Kidney epithelial cell (primary cell): ENCODE measurements at regions not wholly inside any gene's neighbourhood (a gene's known extent, or its start where the extent isn't known, plus 50 kb on each side); places are given as distances from the start of the nearest gene placed in this dataset.
A peak's percentile ranks its signal among the peaks of the same experiment; 100 is the strongest.

ENCODE experiments used
- DNase-seq: peaks from one replicate; pipeline ENCODE4 v3.0.0-alpha.2; 2010; ENCODE audit warnings: low read depth
- H3K27me3 ChIP-seq: 2 replicates; pipeline ENCODE4 v1.6.0; 2011; ENCODE audit warnings: low read length; ENCODE audit not compliant: control insufficient read depth, insufficient read depth
- H3K36me3 ChIP-seq: 2 replicates; pipeline ENCODE4 v1.5.1; 2011; ENCODE audit warnings: low read length; ENCODE audit not compliant: control insufficient read depth, insufficient read depth
- H3K4me3 ChIP-seq: 2 replicates; pipeline ENCODE4 v1.5.1; 2011; ENCODE audit warnings: low read depth, mild to moderate bottlenecking, control low read depth, low read length
- TF ChIP-seq, protein P1 (sequence below): IDR thresholded peaks from 2 replicates; pipeline ENCODE4 v1.5.1; 2011; ENCODE audit warnings: mild to moderate bottlenecking, moderate library complexity, low read length, control low read depth, inconsistent platforms; ENCODE audit not compliant: insufficient read depth, poor library complexity, severe bottlenecking

DNA sequence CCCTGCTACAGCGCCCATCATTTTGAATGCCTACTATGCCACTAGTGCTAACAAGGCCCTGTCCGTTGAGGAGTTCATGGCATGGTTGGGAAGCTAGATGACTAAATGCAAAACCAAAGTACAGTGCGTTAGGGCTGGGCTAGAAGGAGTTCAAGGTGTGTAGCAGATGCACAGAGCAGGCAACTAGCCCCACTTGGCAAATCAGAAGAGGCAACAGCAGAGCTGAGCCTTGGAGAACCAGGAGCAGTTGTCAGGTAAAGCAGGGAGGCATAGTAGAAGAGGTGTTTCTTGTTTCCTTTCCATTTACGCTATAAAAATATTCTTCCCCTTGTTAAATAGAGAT lies 146.6 kb upstream of the CPEB2 start:
- no peak for DNase-seq
- TF ChIP-seq, protein P1, sequence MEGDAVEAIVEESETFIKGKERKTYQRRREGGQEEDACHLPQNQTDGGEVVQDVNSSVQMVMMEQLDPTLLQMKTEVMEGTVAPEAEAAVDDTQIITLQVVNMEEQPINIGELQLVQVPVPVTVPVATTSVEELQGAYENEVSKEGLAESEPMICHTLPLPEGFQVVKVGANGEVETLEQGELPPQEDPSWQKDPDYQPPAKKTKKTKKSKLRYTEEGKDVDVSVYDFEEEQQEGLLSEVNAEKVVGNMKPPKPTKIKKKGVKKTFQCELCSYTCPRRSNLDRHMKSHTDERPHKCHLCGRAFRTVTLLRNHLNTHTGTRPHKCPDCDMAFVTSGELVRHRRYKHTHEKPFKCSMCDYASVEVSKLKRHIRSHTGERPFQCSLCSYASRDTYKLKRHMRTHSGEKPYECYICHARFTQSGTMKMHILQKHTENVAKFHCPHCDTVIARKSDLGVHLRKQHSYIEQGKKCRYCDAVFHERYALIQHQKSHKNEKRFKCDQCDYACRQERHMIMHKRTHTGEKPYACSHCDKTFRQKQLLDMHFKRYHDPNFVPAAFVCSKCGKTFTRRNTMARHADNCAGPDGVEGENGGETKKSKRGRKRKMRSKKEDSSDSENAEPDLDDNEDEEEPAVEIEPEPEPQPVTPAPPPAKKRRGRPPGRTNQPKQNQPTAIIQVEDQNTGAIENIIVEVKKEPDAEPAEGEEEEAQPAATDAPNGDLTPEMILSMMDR: no peak
- Histone ChIP-seq H3K27me3 (no peaks in the 10 kb centered on the region), H3K4me3 (no peak overlapping the region), H3K36me3 (no peaks in the 10 kb centered on the region)

GRCh38 chr4:14856062-14856933 lies 146.0 kb upstream of the CPEB2 start:
- TF ChIP-seq, protein P1: no peak
- DNase-seq: peak; percentile 97
- Histone ChIP-seq H3K27me3 (no peaks in the 10 kb centered on the region), H3K36me3 (no peaks in the 10 kb centered on the region), H3K4me3 (no peak overlapping the region)

- no peaks in the 10 kb centered on the region for H3K27me3 ChIP-seq
Measured at GRCh38 chr4:14856934-14857235, 145.4 kb upstream of the CPEB2 start.

GRCh38 chr4:14857475-14857874 lies 144.8 kb upstream of the CPEB2 start:
- Histone ChIP-seq H3K27me3 (no peaks in the 10 kb centered on the region), H3K4me3 (no peak overlapping the region), H3K36me3 (no peaks in the 10 kb centered on the region)
- TF ChIP-seq, protein P1: no peak
- no peak for DNase-seq

More at GRCh38 chr4:14856934-14857235, 145.4 kb upstream of the CPEB2 start:
- H3K36me3 ChIP-seq: no peaks in the 10 kb centered on the region
- TF ChIP-seq, protein P1: no peak
- H3K4me3 ChIP-seq: no peak overlapping the region
- no peak for DNase-seq

DNA sequence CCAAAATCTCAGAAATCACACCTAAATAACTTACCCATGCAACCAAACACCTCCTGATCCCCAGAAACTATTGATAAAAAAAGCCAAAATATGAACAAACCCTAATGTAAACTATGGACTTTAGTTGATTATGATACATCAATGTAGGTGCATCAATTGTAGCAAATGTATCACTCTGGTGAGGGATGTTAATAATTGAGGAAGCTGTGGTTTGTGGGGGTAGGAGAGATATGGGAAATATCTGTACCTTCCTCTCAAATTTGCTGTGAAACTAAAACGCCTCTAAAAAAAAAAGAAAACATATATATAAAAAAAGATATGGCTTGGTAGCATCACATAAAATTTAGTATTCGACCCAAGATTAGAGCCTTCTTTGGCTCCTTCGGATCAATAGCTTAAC lies 144.3 kb upstream of the CPEB2 start:
- no peaks in the 10 kb centered on the region for H3K36me3 ChIP-seq
- DNase-seq: no peak
- H3K4me3 ChIP-seq: no peak overlapping the region
- TF ChIP-seq, protein P1: no peak
- H3K27me3 ChIP-seq: no peaks in the 10 kb centered on the region

DNA sequence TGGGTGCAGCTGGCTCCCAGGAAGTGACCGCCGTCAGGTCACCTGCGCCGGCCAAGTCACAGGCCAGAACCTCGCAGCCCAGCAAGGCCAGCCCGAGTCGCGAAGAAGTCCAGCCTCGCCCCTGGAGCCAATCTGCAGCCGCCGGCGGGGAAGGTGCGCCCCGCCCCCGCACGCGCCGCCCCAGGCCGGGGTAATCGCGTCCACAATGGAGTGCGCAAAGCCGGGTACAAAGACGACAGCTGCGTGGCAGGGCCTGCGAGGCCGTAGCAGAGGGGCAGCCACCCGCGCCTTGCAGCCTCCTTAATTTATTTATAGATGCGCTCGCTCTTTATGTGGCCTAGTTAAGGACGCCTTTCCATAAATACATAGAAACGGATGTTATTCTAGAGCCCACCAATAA lies 139.4 kb upstream of the CPEB2 start:
- TF ChIP-seq, protein P1: no peak
- DNase-seq: no peak
- H3K27me3 ChIP-seq: no peaks in the 10 kb centered on the region

More for the DNA sequence above, 139.4 kb upstream of the CPEB2 start:
- no peaks in the 10 kb centered on the region for H3K36me3 ChIP-seq
- no peak overlapping the region for H3K4me3 ChIP-seq
